NCI-H1417 (cell line): ENCODE measurements at regions not wholly inside any gene's neighbourhood (a gene's known extent, or its start where the extent isn't known, plus 50 kb on each side); places are given as distances from the start of the nearest gene placed in this dataset.

ENCODE experiments used
- DNase-seq, 3 experiments: peaks; one replicate each; lab custom pipeline; 2025; lab: John Stamatoyannopoulos, UW

GRCh38 chr18:61948846-61949438 is 56.1 kb upstream of the RNF152 start:
- DNase-seq, result peak in 1 of 3 experiments; percentile 47

- no peak for DNase-seq
Observed at GRCh38 chr18:61948281-61948741, 55.5 kb upstream of the RNF152 start.

DNA sequence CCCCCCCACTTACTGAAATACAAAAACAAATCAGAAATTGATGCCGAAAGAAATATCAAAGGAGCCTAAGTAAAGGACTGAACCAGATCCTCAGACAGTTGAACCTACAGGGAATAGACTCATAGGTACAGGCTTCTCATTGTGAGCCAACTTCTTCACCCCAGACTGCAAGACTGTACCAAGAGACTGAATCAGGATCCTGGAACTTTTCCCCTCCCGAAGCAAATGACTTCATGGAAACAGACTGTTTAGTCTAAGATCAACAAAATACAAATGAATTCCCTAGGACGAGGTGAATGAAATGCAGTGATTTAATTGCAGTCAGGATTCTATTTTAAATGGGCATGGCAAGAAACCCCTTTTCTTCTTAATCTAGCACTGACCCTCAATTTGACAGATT is 53.6 kb upstream of the RNF152 start:
- no peak for DNase-seq

- no peak for DNase-seq
Observed at GRCh38 chr18:61943175-61943964, 50.6 kb upstream of the RNF152 start.
